ENCODE measurements at regions not wholly inside any gene's neighbourhood (a gene's known extent, or its start where the extent isn't known, plus 50 kb on each side); places are given as distances from the start of the nearest gene placed in this dataset.

- Histone ChIP-seq H3K9ac (replicated peaks; ENCODE audit: extremely low read depth, insufficient read depth, low read length) (no peak overlapping the region), H4K20me1 (replicated peaks; ENCODE audit: control insufficient read depth, extremely low read depth, insufficient read depth, low read length) (no peaks in the 10 kb centered on the region), H3K9me1 (replicated peaks; ENCODE audit: control insufficient read depth, extremely low read depth, insufficient read depth, low read length) (no peaks in the 10 kb centered on the region), H2AFZ (ENCODE audit: low read depth, low read length) (no peak overlapping the region), H3K4me3 (replicated peaks in 1 of 3; ENCODE audit: insufficient read depth in 1 of 3, low read depth in 1 of 3, low read length in 3 of 3) (no peak overlapping the region), H3K27me3 (ENCODE audit: control insufficient read depth in 2 of 2, insufficient read depth in 2 of 2, low read length in 2 of 2) (no peaks in the 10 kb centered on the region), H3K9me3 (replicated peaks; ENCODE audit: control insufficient read depth, insufficient read depth, low read length) (no peaks in the 10 kb centered on the region), H3K36me3 (ENCODE audit: control insufficient read depth in 2 of 2, extremely low read depth in 1 of 2, insufficient read depth in 2 of 2, low read length in 2 of 2) (no peaks in the 10 kb centered on the region), H3K27ac (ENCODE audit: insufficient read depth, low read depth, low read length) (no peak overlapping the region), H3K4me1 (ENCODE audit: control insufficient read depth, extremely low read depth, insufficient read depth, low read length) (no peaks in the 10 kb centered on the region), H3K79me2 (ENCODE audit: control insufficient read depth, insufficient read depth, low read length) (no peaks in the 10 kb centered on the region), H3K4me2 (ENCODE audit: insufficient read depth, low read length) (no peak overlapping the region)
- intact Hi-C loops (cut with micrococcal nuclease) = no loop called here
- CTCF ChIA-PET = no interaction called here
- no peak for FAIRE-seq
- no peak for DNase-seq (ENCODE audit: low read depth, low spot score)
- BruUV-seq (replicated peaks) = no TSS peak
- TF ChIP-seq, protein P1, sequence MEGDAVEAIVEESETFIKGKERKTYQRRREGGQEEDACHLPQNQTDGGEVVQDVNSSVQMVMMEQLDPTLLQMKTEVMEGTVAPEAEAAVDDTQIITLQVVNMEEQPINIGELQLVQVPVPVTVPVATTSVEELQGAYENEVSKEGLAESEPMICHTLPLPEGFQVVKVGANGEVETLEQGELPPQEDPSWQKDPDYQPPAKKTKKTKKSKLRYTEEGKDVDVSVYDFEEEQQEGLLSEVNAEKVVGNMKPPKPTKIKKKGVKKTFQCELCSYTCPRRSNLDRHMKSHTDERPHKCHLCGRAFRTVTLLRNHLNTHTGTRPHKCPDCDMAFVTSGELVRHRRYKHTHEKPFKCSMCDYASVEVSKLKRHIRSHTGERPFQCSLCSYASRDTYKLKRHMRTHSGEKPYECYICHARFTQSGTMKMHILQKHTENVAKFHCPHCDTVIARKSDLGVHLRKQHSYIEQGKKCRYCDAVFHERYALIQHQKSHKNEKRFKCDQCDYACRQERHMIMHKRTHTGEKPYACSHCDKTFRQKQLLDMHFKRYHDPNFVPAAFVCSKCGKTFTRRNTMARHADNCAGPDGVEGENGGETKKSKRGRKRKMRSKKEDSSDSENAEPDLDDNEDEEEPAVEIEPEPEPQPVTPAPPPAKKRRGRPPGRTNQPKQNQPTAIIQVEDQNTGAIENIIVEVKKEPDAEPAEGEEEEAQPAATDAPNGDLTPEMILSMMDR (IDR thresholded peaks at IDR 0.05; ENCODE audit: extremely low read depth in 1 of 2, insufficient read depth in 1 of 2, low read depth in 1 of 2, low read length in 2 of 2) = no peak
- TF ChIP-seq MAX (IDR thresholded peaks at IDR 0.05; ENCODE audit: insufficient read depth, insufficient read length) = no peak
- TF ChIP-seq FOS (IDR thresholded peaks at IDR 0.05; ENCODE audit: borderline replicate concordance, insufficient read depth, low read length) = no peak
- no peak for TF ChIP-seq JUN (IDR thresholded peaks at IDR 0.05; ENCODE audit: borderline replicate concordance, insufficient read depth, insufficient read length, low read depth)
- no peak for TF ChIP-seq MYC (IDR thresholded peaks at IDR 0.05; ENCODE audit: low read depth, low read length)
- no peak for TF ChIP-seq EZH2 (IDR thresholded peaks at IDR 0.05; ENCODE audit: borderline replicate concordance, low read depth, low read length, severe bottlenecking)
- TF ChIP-seq POLR2A (IDR thresholded peaks at IDR 0.05; ENCODE audit: low read depth, low read length) = no peak
- no peak for TF ChIP-seq GATA2 (IDR thresholded peaks at IDR 0.05; ENCODE audit: insufficient read depth, insufficient read length, low read depth, low read length)
- no peak for TF ChIP-seq POLR2AphosphoS5 (IDR thresholded peaks at IDR 0.05; ENCODE audit: insufficient read depth, low read depth, low read length)
- POLR2A ChIA-PET = no interaction called here
- dilution Hi-C loops (cut with MboI; ENCODE audit: extremely low pct_ligation_motif_present, low sequenced_read_pairs) = no loop called here
Measured at GRCh38 chr15:38093931-38094330, 158.7 kb upstream of the SPRED1 start.

Measured in endothelial cell of umbilical vein (primary cell).